Stimulated activated CD4-positive, alpha-beta T cell treated with anti-CD3 and anti-CD28 coated beads, TNF-alpha, amount 100 ng/mL, for 1 hour (primary cell): ENCODE measurements at regions not wholly inside any gene's neighbourhood (a gene's known extent, or its start where the extent isn't known, plus 50 kb on each side); places are given as distances from the start of the nearest gene placed in this dataset.
A peak's percentile ranks its signal among the peaks of the same experiment; 100 is the strongest.

ENCODE experiments used
- DNase-seq, 3 donors: peaks; one replicate each; pipeline ENCODE4 v3.0.0-alpha.2; 2020; ENCODE audit warnings: low read depth in 3 of 3, low spot score in 1 of 3

- no peak for DNase-seq
Observed at GRCh38 chr15:98513428-98513986, 134.8 kb upstream of the IGF1R start.

- no peak for DNase-seq
Observed at GRCh38 chr15:98514034-98514622, 134.2 kb upstream of the IGF1R start.

- peak in 2 of 3 donors; percentile 3 to 10 for DNase-seq
Observed at GRCh38 chr15:98518823-98519561, 129.3 kb upstream of the IGF1R start.

- DNase-seq, result no peak
Observed at GRCh38 chr15:98519767-98520550, 128.4 kb upstream of the IGF1R start.

GRCh38 chr15:98522127-98522526 is 126.2 kb upstream of the IGF1R start:
- DNase-seq, result no peak

GRCh38 chr15:98523912-98524662 is 124.3 kb upstream of the IGF1R start:
- no peak for DNase-seq

- no peak for DNase-seq
Observed at GRCh38 chr15:98524838-98525660, 123.3 kb upstream of the IGF1R start.

- no peak for DNase-seq
Observed at GRCh38 chr15:98525661-98526001, 122.7 kb upstream of the IGF1R start.

- no peak for DNase-seq
Observed at GRCh38 chr15:98526094-98526493, 122.2 kb upstream of the IGF1R start.

GRCh38 chr15:98528046-98528725 is 120.2 kb upstream of the IGF1R start:
- no peak for DNase-seq

GRCh38 chr15:98529205-98530145 is 118.9 kb upstream of the IGF1R start:
- no peak for DNase-seq

- DNase-seq, result no peak
Observed at GRCh38 chr15:98530570-98530969, 117.8 kb upstream of the IGF1R start.

- DNase-seq, result no peak
Observed at GRCh38 chr15:98532063-98532462, 116.3 kb upstream of the IGF1R start.

GRCh38 chr15:98536976-98537375 is 111.4 kb upstream of the IGF1R start:
- no peak for DNase-seq

GRCh38 chr15:98537516-98538060 is 110.8 kb upstream of the IGF1R start:
- no peak for DNase-seq

GRCh38 chr15:98541519-98541918 is 106.8 kb upstream of the IGF1R start:
- no peak for DNase-seq

GRCh38 chr15:98543237-98543636 is 105.1 kb upstream of the IGF1R start:
- DNase-seq, result no peak

GRCh38 chr15:98546329-98546728 is 102.0 kb upstream of the IGF1R start:
- DNase-seq, result no peak
